Bronchial epithelial cell (primary cell): ENCODE measurements at regions not wholly inside any gene's neighbourhood (a gene's known extent, or its start where the extent isn't known, plus 50 kb on each side); places are given as distances from the start of the nearest gene placed in this dataset.

Experiments used
- DNase-seq: peaks from one replicate; pipeline ENCODE4 v3.0.0-alpha.2; 2010; ENCODE audit warnings: low read depth
- FAIRE-seq: peaks from 2 replicates; lab custom pipeline; 2011; peaks lifted over from hg19 to GRCh38; lab: Jason Lieb, UNC
- H3K27me3 ChIP-seq: 2 replicates; pipeline ENCODE4 v1.5.1; 2011; ENCODE audit warnings: low read length; ENCODE audit not compliant: control insufficient read depth, insufficient read depth
- H3K36me3 ChIP-seq: 2 replicates; pipeline ENCODE4 v1.5.1; 2011; ENCODE audit warnings: low read length; ENCODE audit not compliant: control insufficient read depth, insufficient read depth
- H3K4me3 ChIP-seq: 2 replicates; pipeline ENCODE4 v1.5.1; 2011; ENCODE audit warnings: mild to moderate bottlenecking, low read depth, low read length, control low read depth
- CTCF ChIP-seq: IDR thresholded peaks from 2 replicates; pipeline ENCODE4 v1.5.1; 2011; ENCODE audit warnings: mild to moderate bottlenecking, moderate library complexity, low read length, control low read depth, inconsistent platforms; ENCODE audit not compliant: insufficient read depth, severe bottlenecking

- no peak for DNase-seq
- Histone ChIP-seq H3K36me3 (no peaks in the 10 kb centered on the region), H3K27me3 (no peaks in the 10 kb centered on the region), H3K4me3 (no peak overlapping the region)
- FAIRE-seq: no peak
- no peak for TF ChIP-seq CTCF
Observed at GRCh38 chr12:127640181-127640886, 626.6 kb upstream of the TMEM132C start.

GRCh38 chr12:127642208-127642607, 624.8 kb upstream of the TMEM132C start:
- no peaks in the 10 kb centered on the region for H3K27me3 ChIP-seq
- FAIRE-seq (no peak), DNase-seq (no peak)
- no peaks in the 10 kb centered on the region for H3K36me3 ChIP-seq
- no peak overlapping the region for H3K4me3 ChIP-seq
- TF ChIP-seq CTCF: no peak

GRCh38 chr12:127648321-127648720, 618.6 kb upstream of the TMEM132C start:
- Histone ChIP-seq H3K4me3 (no peak overlapping the region), H3K36me3 (no peaks in the 10 kb centered on the region), H3K27me3 (no peaks in the 10 kb centered on the region)
- no peak for TF ChIP-seq CTCF
- FAIRE-seq (no peak), DNase-seq (no peak)

- FAIRE-seq (no peak), DNase-seq (no peak)
- Histone ChIP-seq H3K36me3 (no peaks in the 10 kb centered on the region), H3K4me3 (no peak overlapping the region), H3K27me3 (no peaks in the 10 kb centered on the region)
- TF ChIP-seq CTCF: no peak
Observed at GRCh38 chr12:127649961-127650360, 617.0 kb upstream of the TMEM132C start.

GRCh38 chr12:127650626-127651025, 616.3 kb upstream of the TMEM132C start:
- H3K4me3 ChIP-seq: no peak overlapping the region
- H3K36me3 ChIP-seq: no peaks in the 10 kb centered on the region
- FAIRE-seq (no peak), DNase-seq (no peak)
- no peaks in the 10 kb centered on the region for H3K27me3 ChIP-seq
- no peak for TF ChIP-seq CTCF

- H3K36me3 ChIP-seq: no peaks in the 10 kb centered on the region
- no peaks in the 10 kb centered on the region for H3K27me3 ChIP-seq
- no peak overlapping the region for H3K4me3 ChIP-seq
- no peak for TF ChIP-seq CTCF
- FAIRE-seq (no peak), DNase-seq (no peak)
Observed at GRCh38 chr12:127652281-127652680, 614.7 kb upstream of the TMEM132C start.
